ENCODE measurements at regions not wholly inside any gene's neighbourhood (a gene's known extent, or its start where the extent isn't known, plus 50 kb on each side); places are given as distances from the start of the nearest gene placed in this dataset.

DNA sequence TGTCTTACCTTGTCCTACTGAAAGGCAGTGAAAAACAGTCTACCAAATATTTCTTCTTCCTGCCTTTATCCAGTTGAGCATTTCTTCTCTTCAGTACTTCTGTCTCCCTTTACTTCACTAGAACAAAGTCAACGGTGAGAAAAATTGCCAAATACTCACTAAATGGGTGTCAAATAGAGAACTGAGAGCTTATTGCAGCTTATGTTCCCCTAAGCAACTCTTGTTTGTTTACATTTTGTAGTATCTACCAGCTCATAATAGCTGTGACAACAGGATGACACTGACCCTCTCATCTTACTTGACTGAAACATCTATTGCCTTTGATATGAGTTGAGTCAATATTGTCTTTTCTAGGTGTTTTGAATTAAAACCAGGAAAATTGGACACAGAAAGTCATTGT is 327.9 kb upstream of the SORCS1 start:
- ChIA-PET POLR2A (no interaction called here), CTCF (no interaction called here)
- Mint-ChIP-seq H3K9me3 (peaks cover 15% of the 10 kb centered on the region), H3K27me3 (no peaks in the 10 kb centered on the region), H3K27ac (no peak overlapping the region), H3K4me3 (no peak overlapping the region), H3K4me1 (no peaks in the 10 kb centered on the region), H3K36me3 (ENCODE audit: low read depth) (no peaks in the 10 kb centered on the region)
- no peak for DNase-seq

DNA sequence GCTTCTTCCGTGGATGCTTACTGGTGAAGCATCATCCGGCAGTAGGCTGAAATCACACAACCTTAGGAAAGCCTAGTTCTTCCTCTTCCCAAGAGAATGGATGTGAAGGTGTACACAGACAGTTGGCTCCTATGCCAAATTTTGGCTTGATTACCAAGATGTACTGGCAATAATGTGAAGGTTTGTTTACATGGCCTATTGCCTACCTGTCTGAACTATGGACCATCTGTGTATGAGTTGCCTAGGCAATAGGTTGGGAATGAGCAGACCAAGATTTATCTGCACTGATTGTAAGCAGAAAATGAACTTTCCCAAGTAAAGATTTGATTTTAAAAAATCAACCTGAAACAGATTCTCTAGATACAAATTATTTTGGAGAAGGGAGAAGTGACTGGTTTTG is 325.9 kb upstream of the SORCS1 start:
- Mint-ChIP-seq H3K27ac (no peak overlapping the region), H3K36me3 (ENCODE audit: low read depth) (no peaks in the 10 kb centered on the region), H3K27me3 (no peaks in the 10 kb centered on the region), H3K4me1 (no peaks in the 10 kb centered on the region), H3K9me3 (peaks cover 13% of the 10 kb centered on the region), H3K4me3 (no peak overlapping the region)
- DNase-seq, result no peak
- ChIA-PET CTCF (no interaction called here), POLR2A (no interaction called here)

DNA sequence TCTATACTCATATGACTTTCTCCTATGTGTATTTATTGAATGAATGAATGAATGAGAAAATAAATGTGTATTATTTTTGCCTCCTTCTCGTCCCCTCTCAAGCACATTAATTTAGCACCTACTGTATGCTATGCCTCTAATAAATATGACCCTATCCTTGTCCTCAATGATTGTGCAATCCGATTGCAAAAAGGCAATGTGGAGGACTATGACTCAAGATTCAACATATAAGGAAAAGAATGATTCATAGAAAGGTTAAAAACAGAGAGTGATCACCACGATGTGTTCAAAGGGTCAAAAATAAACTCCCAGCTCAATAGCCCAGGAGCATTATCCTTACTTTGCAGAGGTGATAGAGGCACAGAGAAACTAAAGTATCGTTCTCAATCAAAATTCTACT is 322.8 kb upstream of the SORCS1 start:
- H3K4me1 Mint-ChIP-seq, result no peaks in the 10 kb centered on the region
- H3K4me3 Mint-ChIP-seq, result no peak overlapping the region
- H3K27ac Mint-ChIP-seq, result no peak overlapping the region
- DNase-seq, result no peak
- H3K9me3 Mint-ChIP-seq, result peaks cover 10% of the 10 kb centered on the region
- no peaks in the 10 kb centered on the region for H3K36me3 Mint-ChIP-seq (ENCODE audit: low read depth)
- CTCF ChIA-PET, result no interaction called here
- POLR2A ChIA-PET, result no interaction called here
- no peaks in the 10 kb centered on the region for H3K27me3 Mint-ChIP-seq

DNA sequence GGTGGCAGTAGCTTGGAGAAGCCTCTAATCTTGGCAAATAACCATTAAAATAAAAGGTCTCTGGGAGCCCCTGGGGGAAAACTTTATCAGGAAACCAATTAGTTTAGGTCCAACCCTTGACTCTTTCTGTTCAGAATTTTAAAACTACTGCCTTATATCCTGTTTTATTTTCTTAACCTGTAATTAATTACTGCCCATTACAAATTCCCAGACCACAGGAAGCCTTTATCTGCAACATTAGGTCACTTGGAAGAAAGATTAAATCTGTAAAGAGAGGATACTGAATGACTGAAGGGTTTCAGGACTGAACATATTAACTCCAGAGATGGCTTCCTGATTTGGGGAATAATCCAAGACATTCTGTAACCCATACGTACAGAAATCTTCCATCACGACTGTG is 320.5 kb upstream of the SORCS1 start:
- Mint-ChIP-seq H3K4me1 (no peaks in the 10 kb centered on the region), H3K27me3 (no peaks in the 10 kb centered on the region), H3K36me3 (ENCODE audit: low read depth) (no peaks in the 10 kb centered on the region), H3K9me3 (peaks cover 10% of the 10 kb centered on the region), H3K27ac (no peak overlapping the region), H3K4me3 (no peak overlapping the region)
- CTCF ChIA-PET, result no interaction called here
- no peak for DNase-seq
- POLR2A ChIA-PET, result no interaction called here

DNA sequence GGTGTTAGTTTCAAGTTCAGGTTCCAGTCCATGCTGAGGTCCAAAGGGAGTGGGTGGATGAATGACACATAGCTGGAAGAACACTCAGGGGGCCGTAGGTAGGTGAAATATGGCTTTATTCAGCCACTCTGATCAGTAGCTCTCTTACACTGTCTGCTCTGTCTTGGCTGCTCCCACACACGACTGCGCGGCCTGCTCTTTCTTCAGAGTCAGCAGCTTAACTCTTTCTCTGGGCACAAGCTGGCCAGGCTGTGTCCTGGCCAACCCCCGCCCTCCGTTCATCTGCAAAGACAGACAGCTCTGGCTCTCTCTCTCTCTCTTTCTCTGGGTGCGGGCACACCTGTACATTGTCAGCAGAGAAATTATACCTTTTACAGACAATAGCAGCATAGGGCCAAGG is 317.4 kb upstream of the SORCS1 start:
- H3K4me3 Mint-ChIP-seq, result no peak overlapping the region
- peaks cover 10% of the 10 kb centered on the region for H3K9me3 Mint-ChIP-seq
- H3K27ac Mint-ChIP-seq, result no peak overlapping the region
- DNase-seq, result no peak
- CTCF ChIA-PET, result no interaction called here
- no peaks in the 10 kb centered on the region for H3K27me3 Mint-ChIP-seq
- H3K36me3 Mint-ChIP-seq (ENCODE audit: low read depth), result no peaks in the 10 kb centered on the region
- POLR2A ChIA-PET, result no interaction called here
- H3K4me1 Mint-ChIP-seq, result no peaks in the 10 kb centered on the region

DNA sequence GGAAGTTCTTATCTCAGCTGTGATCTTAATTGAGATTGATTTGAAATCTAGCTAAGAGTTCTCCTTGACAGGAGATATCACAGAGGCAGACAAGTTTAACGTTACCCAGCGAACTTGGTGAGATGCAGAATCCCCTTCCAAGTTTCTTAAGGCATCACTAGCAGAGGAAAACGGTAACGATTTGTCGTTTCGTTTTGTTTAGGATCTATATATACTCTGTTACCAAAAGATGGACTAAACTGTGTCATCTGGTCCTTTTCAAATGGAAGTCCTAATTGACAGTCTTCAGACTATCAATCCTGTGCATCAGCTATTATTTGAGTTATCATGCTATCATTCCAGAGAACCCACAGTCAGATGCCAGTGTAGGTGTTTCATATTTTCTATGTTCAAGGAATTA is 316.7 kb upstream of the SORCS1 start:
- Mint-ChIP-seq H3K9me3 (peaks cover 10% of the 10 kb centered on the region), H3K27ac (no peak overlapping the region), H3K36me3 (ENCODE audit: low read depth) (no peaks in the 10 kb centered on the region), H3K4me3 (no peak overlapping the region), H3K27me3 (no peaks in the 10 kb centered on the region), H3K4me1 (no peaks in the 10 kb centered on the region)
- POLR2A ChIA-PET, result no interaction called here
- no peak for DNase-seq
- CTCF ChIA-PET, result no interaction called here

DNA sequence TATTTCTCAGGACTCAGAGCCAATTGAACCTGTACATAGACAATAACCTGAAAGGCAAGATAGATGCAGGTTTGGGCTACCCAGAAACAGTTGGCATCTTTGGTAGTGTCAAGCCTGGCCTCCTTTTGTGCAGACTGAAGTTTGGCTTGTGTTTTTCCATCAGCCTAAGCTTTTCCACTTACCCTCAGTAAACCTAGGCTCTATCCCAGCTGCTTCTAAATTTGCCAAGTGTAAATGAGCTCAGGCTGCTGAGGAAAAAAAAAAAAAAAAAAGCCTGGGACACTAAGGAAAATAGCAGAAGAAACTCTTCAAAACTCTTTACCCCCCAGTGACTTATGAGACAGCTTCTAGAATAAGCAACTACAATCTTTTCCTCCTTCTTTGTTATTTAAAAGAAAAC is 316.3 kb upstream of the SORCS1 start:
- Mint-ChIP-seq H3K27ac (no peak overlapping the region), H3K27me3 (no peaks in the 10 kb centered on the region), H3K9me3 (peaks cover 7% of the 10 kb centered on the region), H3K4me3 (no peak overlapping the region), H3K36me3 (ENCODE audit: low read depth) (no peaks in the 10 kb centered on the region), H3K4me1 (no peaks in the 10 kb centered on the region)
- DNase-seq, result no peak
- POLR2A ChIA-PET, result no interaction called here
- CTCF ChIA-PET, result no interaction called here

DNA sequence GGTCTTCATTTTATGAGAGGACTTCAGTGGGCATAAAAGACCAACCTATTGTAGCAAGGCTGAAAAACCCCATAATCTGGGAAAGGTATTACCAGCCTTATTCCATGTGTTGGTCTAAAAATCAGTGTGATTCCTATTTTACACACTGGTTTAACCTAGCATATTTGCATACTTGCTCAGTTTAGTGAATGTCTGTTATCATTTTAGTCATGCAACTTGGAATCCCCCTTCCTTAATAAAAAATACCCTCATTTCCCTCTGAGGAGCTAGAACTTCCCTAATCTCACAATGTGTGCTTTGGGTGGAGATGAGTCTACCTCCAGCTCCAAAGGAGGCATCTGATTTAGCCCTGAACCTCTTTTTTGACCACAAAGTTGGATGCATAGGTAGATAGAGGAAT is 312.8 kb upstream of the SORCS1 start:
- Mint-ChIP-seq H3K4me1 (no peaks in the 10 kb centered on the region), H3K27me3 (no peaks in the 10 kb centered on the region), H3K27ac (no peak overlapping the region), H3K4me3 (no peak overlapping the region), H3K9me3 (peaks cover 6% of the 10 kb centered on the region), H3K36me3 (ENCODE audit: low read depth) (no peaks in the 10 kb centered on the region)
- ChIA-PET POLR2A (no interaction called here), CTCF (no interaction called here)
- DNase-seq, result no peak

DNA sequence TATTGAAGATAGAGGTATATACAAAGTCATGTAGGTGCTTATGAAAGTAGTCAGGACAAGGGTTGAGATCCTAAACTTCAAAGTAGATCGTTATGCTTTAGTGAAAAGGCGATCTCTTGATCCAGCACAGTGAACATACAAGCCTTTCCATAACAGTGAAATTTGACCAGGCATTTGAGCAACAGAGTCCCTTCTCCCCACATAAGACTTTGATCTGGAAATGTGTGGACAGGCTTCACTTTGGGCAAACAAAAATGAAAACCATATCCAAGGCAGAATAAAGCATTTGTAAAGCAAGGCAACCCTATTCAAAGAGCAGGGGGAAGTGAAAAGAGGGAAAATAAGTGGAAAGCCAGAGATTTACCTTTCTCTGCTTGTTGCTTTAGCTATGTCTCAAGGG is 311.9 kb upstream of the SORCS1 start:
- no peak for DNase-seq
- ChIA-PET CTCF (no interaction called here), POLR2A (no interaction called here)
- Mint-ChIP-seq H3K4me1 (no peaks in the 10 kb centered on the region), H3K4me3 (no peak overlapping the region), H3K27me3 (no peaks in the 10 kb centered on the region), H3K36me3 (ENCODE audit: low read depth) (no peaks in the 10 kb centered on the region), H3K9me3 (peaks cover 8% of the 10 kb centered on the region), H3K27ac (no peak overlapping the region)

DNA sequence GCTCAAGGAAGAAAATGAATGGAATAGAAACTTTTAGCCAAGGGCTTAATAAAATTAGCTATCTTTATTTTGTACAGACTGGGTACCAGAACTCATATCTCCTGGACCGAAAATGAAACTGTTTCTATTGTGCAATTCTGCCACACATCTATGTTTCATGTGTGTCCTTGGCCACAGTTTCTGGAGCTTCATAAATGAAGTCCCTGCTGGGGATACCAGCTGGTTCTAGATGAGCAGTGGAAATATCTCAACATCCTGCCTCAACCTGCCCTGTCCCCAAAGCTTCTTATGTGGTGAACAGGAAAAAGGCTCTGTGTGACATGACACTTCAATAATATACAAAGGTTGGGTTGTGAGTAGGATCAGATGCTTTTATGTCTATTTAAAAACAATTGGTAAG is 310.1 kb upstream of the SORCS1 start:
- Mint-ChIP-seq H3K4me1 (no peaks in the 10 kb centered on the region), H3K36me3 (ENCODE audit: low read depth) (no peaks in the 10 kb centered on the region), H3K9me3 (peaks cover 8% of the 10 kb centered on the region), H3K27ac (no peak overlapping the region), H3K4me3 (no peak overlapping the region), H3K27me3 (no peaks in the 10 kb centered on the region)
- ChIA-PET CTCF (no interaction called here), POLR2A (no interaction called here)
- DNase-seq, result no peak

DNA sequence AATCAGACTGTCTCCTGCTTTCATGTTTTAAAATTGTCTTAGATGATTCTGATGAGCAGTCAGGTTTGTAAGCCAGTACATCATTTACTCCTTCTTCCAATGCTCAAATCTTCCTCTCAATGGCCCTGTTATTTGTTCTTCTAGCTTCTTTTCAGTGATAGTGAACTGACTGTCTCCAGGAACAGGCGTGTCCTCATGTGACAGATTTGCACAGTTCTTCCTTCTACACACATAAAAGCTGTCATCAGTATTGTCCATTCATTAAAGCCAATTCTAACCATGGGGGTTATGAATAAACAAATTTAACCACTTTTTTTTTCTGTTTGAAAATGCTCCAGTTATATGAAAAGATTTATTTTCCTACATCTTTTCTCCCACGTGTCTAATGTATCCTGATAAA is 308.7 kb upstream of the SORCS1 start:
- no peak overlapping the region for H3K27ac Mint-ChIP-seq
- H3K4me1 Mint-ChIP-seq, result no peaks in the 10 kb centered on the region
- no peak for DNase-seq
- H3K4me3 Mint-ChIP-seq, result no peak overlapping the region
- ChIA-PET CTCF (no interaction called here), POLR2A (no interaction called here)
- H3K27me3 Mint-ChIP-seq, result no peaks in the 10 kb centered on the region
- H3K9me3 Mint-ChIP-seq, result peaks cover 4% of the 10 kb centered on the region
- no peaks in the 10 kb centered on the region for H3K36me3 Mint-ChIP-seq (ENCODE audit: low read depth)

DNA sequence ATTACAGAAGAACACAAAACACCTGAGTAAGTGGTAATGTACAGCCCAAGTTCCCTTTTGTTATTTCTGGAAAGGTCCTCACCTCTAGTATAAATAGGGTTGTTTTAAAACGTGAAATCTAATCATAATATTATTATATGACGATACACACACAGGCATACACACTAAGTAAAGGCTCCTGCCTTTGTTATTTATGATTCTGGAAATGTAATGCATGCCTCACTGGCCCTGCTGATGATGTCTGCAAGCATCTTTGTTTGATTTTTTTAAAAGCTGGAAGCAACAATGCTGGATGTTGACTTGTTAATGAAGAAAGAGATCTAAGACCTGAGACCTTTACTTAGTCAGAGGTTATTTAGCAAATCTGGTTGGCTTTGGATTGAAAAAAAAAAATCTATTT is 307.4 kb upstream of the SORCS1 start:
- Mint-ChIP-seq H3K27ac (no peak overlapping the region), H3K27me3 (no peaks in the 10 kb centered on the region), H3K4me1 (no peaks in the 10 kb centered on the region), H3K36me3 (ENCODE audit: low read depth) (no peaks in the 10 kb centered on the region), H3K9me3 (peaks cover 4% of the 10 kb centered on the region), H3K4me3 (no peak overlapping the region)
- DNase-seq, result no peak
- ChIA-PET CTCF (no interaction called here), POLR2A (no interaction called here)

DNA sequence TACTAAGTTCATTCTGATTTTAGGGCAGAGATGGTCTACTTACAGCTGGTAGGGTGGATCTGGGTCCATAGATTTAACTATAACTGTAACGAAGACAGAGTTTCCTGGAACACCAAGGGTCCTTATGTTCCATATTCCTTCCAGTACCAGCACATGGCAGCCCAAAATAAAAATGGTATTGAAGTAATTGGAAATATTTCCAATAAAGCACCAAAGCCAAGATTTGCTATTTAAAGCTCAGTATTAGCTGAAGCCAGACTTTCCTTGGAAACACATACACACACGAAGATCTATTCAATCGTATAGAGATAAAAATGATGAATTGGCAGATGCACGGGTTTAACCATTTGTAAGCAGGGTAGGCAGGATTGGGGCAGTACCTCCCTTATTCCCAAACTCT is 289.1 kb upstream of the SORCS1 start:
- ChIA-PET CTCF (no interaction called here), POLR2A (no interaction called here)
- no peak overlapping the region for H3K27ac Mint-ChIP-seq
- peaks cover 6% of the 10 kb centered on the region for H3K9me3 Mint-ChIP-seq
- H3K4me1 Mint-ChIP-seq, result no peaks in the 10 kb centered on the region
- no peak overlapping the region for H3K4me3 Mint-ChIP-seq
- DNase-seq, result no peak
- no peaks in the 10 kb centered on the region for H3K36me3 Mint-ChIP-seq (ENCODE audit: low read depth)
- no peaks in the 10 kb centered on the region for H3K27me3 Mint-ChIP-seq

DNA sequence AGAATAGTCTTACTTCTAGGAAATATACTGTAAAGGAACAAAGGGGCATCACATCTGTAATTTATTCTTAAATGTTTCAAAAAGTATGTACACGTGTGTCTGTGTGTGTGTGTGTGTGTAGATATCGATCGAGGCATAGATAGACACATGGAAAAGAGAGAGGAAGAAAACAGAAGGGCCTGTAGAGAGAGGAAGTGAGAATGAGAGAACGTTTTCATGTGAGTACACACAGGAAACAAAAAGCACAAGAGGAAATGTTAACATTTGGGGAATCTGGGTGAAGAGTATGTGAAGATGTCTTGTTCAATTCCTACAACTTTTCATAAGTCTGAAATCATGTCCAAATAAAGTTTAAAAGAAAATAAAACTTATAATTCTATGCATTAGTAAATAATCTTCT is 286.5 kb upstream of the SORCS1 start:
- Mint-ChIP-seq H3K36me3 (ENCODE audit: low read depth) (no peaks in the 10 kb centered on the region), H3K27ac (no peak overlapping the region), H3K9me3 (peaks cover 8% of the 10 kb centered on the region), H3K4me3 (no peak overlapping the region), H3K27me3 (no peaks in the 10 kb centered on the region), H3K4me1 (no peaks in the 10 kb centered on the region)
- ChIA-PET POLR2A (no interaction called here), CTCF (no interaction called here)
- DNase-seq, result no peak

DNA sequence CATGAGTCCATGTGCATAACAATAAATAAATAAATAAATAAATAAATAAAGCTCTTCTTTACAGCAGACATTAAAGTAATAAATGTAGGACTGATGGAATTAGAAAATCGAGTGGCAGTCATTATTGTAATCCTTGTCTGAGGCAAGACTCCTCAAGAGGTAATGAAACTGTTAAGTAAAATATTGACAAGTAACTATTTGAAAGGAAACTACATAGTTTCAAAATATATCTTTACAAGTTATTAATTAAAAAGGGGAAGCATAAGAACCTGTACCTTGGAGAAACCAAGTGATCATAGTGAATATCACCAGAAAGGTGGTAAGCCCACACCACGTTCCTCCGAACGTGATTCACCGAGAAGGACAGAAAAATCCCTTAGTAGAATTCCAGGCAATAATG is 285.6 kb upstream of the SORCS1 start:
- Mint-ChIP-seq H3K27ac (no peak overlapping the region), H3K4me3 (no peak overlapping the region), H3K27me3 (no peaks in the 10 kb centered on the region), H3K9me3 (peaks cover 11% of the 10 kb centered on the region), H3K36me3 (ENCODE audit: low read depth) (no peaks in the 10 kb centered on the region), H3K4me1 (no peaks in the 10 kb centered on the region)
- CTCF ChIA-PET, result no interaction called here
- no peak for DNase-seq
- POLR2A ChIA-PET, result no interaction called here
